T-helper 1 cell treated with Interleukin-12 subunit alpha and Interleukin-12 subunit beta and Interleukin-4 antibody, amounts not matched to agents 30 μg/mL and 1 μg/mL, for 36 hours (primary cell): ENCODE measurements at regions not wholly inside any gene's neighbourhood (a gene's known extent, or its start where the extent isn't known, plus 50 kb on each side); places are given as distances from the start of the nearest gene placed in this dataset.

Source experiments
- H3K27ac Mint-ChIP-seq: one replicate; pipeline ENCODE4 v1.8.0; 2021; ENCODE audit warnings: mild to moderate bottlenecking, mixed read lengths
- H3K27me3 Mint-ChIP-seq: one replicate; pipeline ENCODE4 v1.8.0; 2021; ENCODE audit warnings: low read depth, mixed read lengths
- H3K36me3 Mint-ChIP-seq: one replicate; pipeline ENCODE4 v1.8.0; 2021; ENCODE audit warnings: low read depth, mixed read lengths
- H3K4me1 Mint-ChIP-seq: one replicate; pipeline ENCODE4 v1.8.0; 2021; ENCODE audit warnings: low read depth, mixed read lengths
- H3K4me3 Mint-ChIP-seq: one replicate; pipeline ENCODE4 v1.8.0; 2021; ENCODE audit warnings: mild to moderate bottlenecking, moderate library complexity, mixed read lengths
- H3K9me3 Mint-ChIP-seq: one replicate; pipeline ENCODE4 v1.8.0; 2021; ENCODE audit warnings: mixed read lengths

- peaks cover 39% of the 10 kb centered on the region for H3K27me3 Mint-ChIP-seq
- no peaks in the 10 kb centered on the region for H3K36me3 Mint-ChIP-seq
- H3K27ac Mint-ChIP-seq: no peak overlapping the region
- no peaks in the 10 kb centered on the region for H3K4me1 Mint-ChIP-seq
- H3K9me3 Mint-ChIP-seq: no peaks in the 10 kb centered on the region
- H3K4me3 Mint-ChIP-seq: no peak overlapping the region
These were observed 217.6 kb upstream of the CITED2 start for GRCh38 chr6:139592011-139592410.

- peaks cover 39% of the 10 kb centered on the region for H3K27me3 Mint-ChIP-seq
- no peaks in the 10 kb centered on the region for H3K4me1 Mint-ChIP-seq
These were observed 216.8 kb upstream of the CITED2 start for GRCh38 chr6:139591075-139591865.

GRCh38 chr6:139590206-139590605, 215.8 kb upstream of the CITED2 start:
- H3K27ac Mint-ChIP-seq: no peak overlapping the region
- no peaks in the 10 kb centered on the region for H3K36me3 Mint-ChIP-seq
- H3K9me3 Mint-ChIP-seq: no peaks in the 10 kb centered on the region
- peaks cover 39% of the 10 kb centered on the region for H3K27me3 Mint-ChIP-seq
- no peak overlapping the region for H3K4me3 Mint-ChIP-seq
- H3K4me1 Mint-ChIP-seq: no peaks in the 10 kb centered on the region

More at GRCh38 chr6:139591075-139591865, 216.8 kb upstream of the CITED2 start:
- H3K9me3 Mint-ChIP-seq: no peaks in the 10 kb centered on the region
- H3K27ac Mint-ChIP-seq: no peak overlapping the region
- H3K4me3 Mint-ChIP-seq: no peak overlapping the region
- no peaks in the 10 kb centered on the region for H3K36me3 Mint-ChIP-seq

- H3K4me3 Mint-ChIP-seq: no peak overlapping the region
- H3K36me3 Mint-ChIP-seq: no peaks in the 10 kb centered on the region
- H3K27ac Mint-ChIP-seq: no peak overlapping the region
- H3K27me3 Mint-ChIP-seq: peaks cover 39% of the 10 kb centered on the region
- no peaks in the 10 kb centered on the region for H3K4me1 Mint-ChIP-seq
- no peaks in the 10 kb centered on the region for H3K9me3 Mint-ChIP-seq
These were observed 214.5 kb upstream of the CITED2 start for GRCh38 chr6:139588734-139589593.

- Mint-ChIP-seq H3K9me3 (no peaks in the 10 kb centered on the region), H3K4me1 (no peaks in the 10 kb centered on the region), H3K27ac (no peak overlapping the region), H3K4me3 (no peak overlapping the region), H3K27me3 (peaks cover 42% of the 10 kb centered on the region), H3K36me3 (no peaks in the 10 kb centered on the region)
These were observed 213.7 kb upstream of the CITED2 start for GRCh38 chr6:139588076-139588639.

GRCh38 chr6:139587469-139587868, 213.0 kb upstream of the CITED2 start:
- Mint-ChIP-seq H3K27ac (no peak overlapping the region), H3K4me1 (no peaks in the 10 kb centered on the region), H3K9me3 (no peaks in the 10 kb centered on the region), H3K36me3 (no peaks in the 10 kb centered on the region), H3K4me3 (no peak overlapping the region), H3K27me3 (peaks cover 43% of the 10 kb centered on the region)

- Mint-ChIP-seq H3K27ac (no peak overlapping the region), H3K4me3 (no peak overlapping the region), H3K9me3 (no peaks in the 10 kb centered on the region), H3K27me3 (peaks cover 34% of the 10 kb centered on the region), H3K4me1 (peaks cover 3% of the 10 kb centered on the region), H3K36me3 (no peaks in the 10 kb centered on the region)
These were observed 211.8 kb upstream of the CITED2 start for GRCh38 chr6:139586273-139586672.

GRCh38 chr6:139584599-139584998, 210.2 kb upstream of the CITED2 start:
- H3K4me3 Mint-ChIP-seq: no peak overlapping the region
- no peak overlapping the region for H3K27ac Mint-ChIP-seq
- H3K4me1 Mint-ChIP-seq: peaks cover 15% of the 10 kb centered on the region
- H3K9me3 Mint-ChIP-seq: no peaks in the 10 kb centered on the region
- peaks cover 18% of the 10 kb centered on the region for H3K27me3 Mint-ChIP-seq
- H3K36me3 Mint-ChIP-seq: no peaks in the 10 kb centered on the region

- Mint-ChIP-seq H3K4me1 (peaks cover 17% of the 10 kb centered on the region), H3K27ac (no peak overlapping the region), H3K9me3 (no peaks in the 10 kb centered on the region), H3K36me3 (no peaks in the 10 kb centered on the region), H3K27me3 (peaks cover 7% of the 10 kb centered on the region), H3K4me3 (no peak overlapping the region)
These were observed 209.0 kb upstream of the CITED2 start for GRCh38 chr6:139583420-139583819.

- Mint-ChIP-seq H3K27ac (no peak overlapping the region), H3K27me3 (peaks cover 4% of the 10 kb centered on the region), H3K4me3 (no peak overlapping the region), H3K36me3 (no peaks in the 10 kb centered on the region), H3K4me1 (peaks cover 17% of the 10 kb centered on the region), H3K9me3 (no peaks in the 10 kb centered on the region)
These were observed 208.5 kb upstream of the CITED2 start for GRCh38 chr6:139582956-139583355.

GRCh38 chr6:139581485-139581865, 207.0 kb upstream of the CITED2 start:
- Mint-ChIP-seq H3K27me3 (peaks cover 4% of the 10 kb centered on the region), H3K4me1 (peaks cover 17% of the 10 kb centered on the region), H3K36me3 (no peaks in the 10 kb centered on the region)

GRCh38 chr6:139580592-139581484, 206.4 kb upstream of the CITED2 start:
- H3K4me1 Mint-ChIP-seq: peaks cover 17% of the 10 kb centered on the region
- H3K36me3 Mint-ChIP-seq: no peaks in the 10 kb centered on the region
- H3K4me3 Mint-ChIP-seq: peak overlapping the region; percentile 13
- H3K27me3 Mint-ChIP-seq: peaks cover 4% of the 10 kb centered on the region
- H3K9me3 Mint-ChIP-seq: no peaks in the 10 kb centered on the region
- peak overlapping the region; percentile 6 for H3K27ac Mint-ChIP-seq

More at GRCh38 chr6:139581485-139581865, 207.0 kb upstream of the CITED2 start:
- H3K27ac Mint-ChIP-seq: no peak overlapping the region
- no peak overlapping the region for H3K4me3 Mint-ChIP-seq
- H3K9me3 Mint-ChIP-seq: no peaks in the 10 kb centered on the region

- Mint-ChIP-seq H3K4me1 (peaks cover 17% of the 10 kb centered on the region), H3K27ac (no peak overlapping the region)
These were observed 203.5 kb upstream of the CITED2 start for GRCh38 chr6:139577763-139578604.

More at GRCh38 chr6:139577763-139578604, 203.5 kb upstream of the CITED2 start:
- Mint-ChIP-seq H3K36me3 (no peaks in the 10 kb centered on the region), H3K4me3 (no peak overlapping the region), H3K9me3 (peaks cover 4% of the 10 kb centered on the region), H3K27me3 (no peaks in the 10 kb centered on the region)
